SK-N-SH (cell line): ENCODE measurements at regions not wholly inside any gene's neighbourhood (a gene's known extent, or its start where the extent isn't known, plus 50 kb on each side); places are given as distances from the start of the nearest gene placed in this dataset.

Source experiments
- CTCF ChIA-PET: fragments of 300-600, 350-600 bp; formaldehyde crosslinking; extraction: SDS; loops from one replicate; lab custom pipeline; 2021; lab: Yijun Ruan, JAX
- POLR2A ChIA-PET: fragments of 350-600 bp; sonication (Branson Sonifier 250); formaldehyde crosslinking; extraction: SDS; loops from one replicate; lab custom pipeline; 2020; ENCODE audit warnings: antibody characterized with exemption, inconsistent platforms; lab: Yijun Ruan, JAX
- DNase-seq: peaks from one replicate; pipeline ENCODE4 v3.0.0; 2012
- H2AFZ ChIP-seq: fragments of 200-600 bp; sonication (generic); 2 replicates; pipeline ENCODE4 v1.8.1; 2016; ENCODE audit warnings: antibody characterized with exemption, mild to moderate bottlenecking, low read depth
- H3F3A ChIP-seq: fragments of 200-600 bp; sonication (generic); replicated peaks from 2 replicates; pipeline ENCODE3; 2016; ENCODE audit warnings: antibody characterized with exemption, mild to moderate bottlenecking; ENCODE audit not compliant: insufficient read depth
- H3K27ac ChIP-seq, 2 experiments: fragments of 200-500 bp in 1 of 2; fragments of 200-600 bp in 1 of 2; sonication (Bioruptor generic) in 1 of 2; sonication (generic), shearing (Covaris generic) in 1 of 2; 2 replicates each; pipeline versions ENCODE4 v1.5.1 to v1.6.1; 2014 to 2016; ENCODE audit warnings: low read depth in 2 of 2, inconsistent platforms in 1 of 2, low read length in 1 of 2, mild to moderate bottlenecking in 1 of 2, mixed read lengths in 1 of 2
- H3K27me3 ChIP-seq: fragments of 200-600 bp; sonication (generic), shearing (Covaris generic); 2 replicates; pipeline ENCODE4 v1.6.1; 2016; ENCODE audit warnings: mixed run types; ENCODE audit not compliant: insufficient read depth
- H3K36me3 ChIP-seq, 2 experiments: fragments of 200-500 bp in 1 of 2; fragments of 200-600 bp in 1 of 2; sonication (Bioruptor generic) in 1 of 2; sonication (generic) in 1 of 2; replicated peaks in 1 of 2; 2 replicates each; pipeline versions ENCODE3 to v1.5.1; 2014 to 2016; ENCODE audit warnings: low read length in 1 of 2, mild to moderate bottlenecking in 1 of 2; ENCODE audit not compliant: insufficient read depth in 2 of 2, control insufficient read depth in 1 of 2
- H3K4me1 ChIP-seq, 2 experiments: fragments of 200-500 bp in 1 of 2; fragments of 200-600 bp in 1 of 2; sonication (Bioruptor generic) in 1 of 2; sonication (generic), shearing (Covaris generic) in 1 of 2; 2 replicates each; pipeline versions ENCODE4 v1.5.1 to v1.6.1; 2014 to 2016; ENCODE audit warnings: low read depth in 1 of 2, low read length in 1 of 2, mixed run types in 1 of 2; ENCODE audit not compliant: insufficient read depth in 2 of 2, control insufficient read depth in 1 of 2
- H3K4me2 ChIP-seq: fragments of 200-600 bp; sonication (generic), shearing (Covaris generic); 2 replicates; pipeline ENCODE4 v1.6.1; 2017; ENCODE audit warnings: mixed run types
- H3K4me3 ChIP-seq, 2 experiments: fragments of 200-500 bp in 1 of 2; fragments of 200-600 bp in 1 of 2; sonication (Bioruptor generic) in 1 of 2; sonication (generic), shearing (Covaris generic) in 1 of 2; 2 replicates each; pipeline versions ENCODE4 v1.5.1 to v1.8.1; 2014 to 2016; ENCODE audit warnings: low read depth in 2 of 2, inconsistent platforms in 1 of 2, low read length in 1 of 2, mild to moderate bottlenecking in 1 of 2, mixed read lengths in 1 of 2, moderate library complexity in 1 of 2
- H3K79me2 ChIP-seq: fragments of 200-600 bp; sonication (generic); 2 replicates; pipeline ENCODE4 v1.8.1; 2017; ENCODE audit warnings: mild to moderate bottlenecking; ENCODE audit not compliant: insufficient read depth
- H3K9ac ChIP-seq: fragments of 200-600 bp; sonication (generic); 2 replicates; pipeline ENCODE4 v1.6.1; 2017; ENCODE audit warnings: mixed run types
- H3K9me2 ChIP-seq: fragments of 200-600 bp; sonication (generic); 2 replicates; pipeline ENCODE4 v1.6.1; 2017; ENCODE audit warnings: mixed run types
- H3K9me3 ChIP-seq: fragments of 200-600 bp; sonication (generic); 2 replicates; pipeline ENCODE4 v1.6.1; 2017; ENCODE audit warnings: mixed run types, mild to moderate bottlenecking, moderate library complexity
- H4K20me1 ChIP-seq: fragments of 200-600 bp; sonication (generic); 2 replicates; pipeline ENCODE4 v1.6.1; 2017; ENCODE audit warnings: mild to moderate bottlenecking, mixed run types; ENCODE audit not compliant: insufficient read depth
- ELF1 ChIP-seq: IDR thresholded peaks from 2 replicates; pipeline ENCODE4 v1.4.0; 2012
- EP300 ChIP-seq, 2 experiments: IDR thresholded peaks; 2 replicates each; pipeline versions ENCODE4 v1.4.0 to v1.6.1; 2012; ENCODE audit warnings: borderline replicate concordance in 1 of 2, low read depth in 1 of 2, low read length in 1 of 2
- FOXJ3 ChIP-seq: sonication (generic); formaldehyde crosslinking; IDR thresholded peaks from 2 replicates; pipeline ENCODE4 v1.5.1; 2020; ENCODE audit warnings: mild to moderate bottlenecking, missing genetic modification reagents
- GABPA ChIP-seq: IDR thresholded peaks from 2 replicates; pipeline ENCODE4 v1.4.0; 2012; ENCODE audit warnings: low read depth, mild to moderate bottlenecking
- IRF3 ChIP-seq: fragments of 150-350 bp; IDR thresholded peaks from 2 replicates; pipeline ENCODE4 v1.6.1; 2016; ENCODE audit warnings: mild to moderate bottlenecking, low read depth, low read length
- JUND ChIP-seq: IDR thresholded peaks from 2 replicates; pipeline ENCODE4 v1.4.0; 2012
- NRF1 ChIP-seq: IDR thresholded peaks from 2 replicates; pipeline ENCODE4 v1.6.1; 2012; ENCODE audit warnings: low read depth, mild to moderate bottlenecking, low read length
- PBX3 ChIP-seq: IDR thresholded peaks from 2 replicates; pipeline ENCODE4; 2012
- REST ChIP-seq: IDR thresholded peaks from 2 replicates; pipeline ENCODE4 v1.6.1; 2012; ENCODE audit warnings: mild to moderate bottlenecking, low read depth, low read length, moderate library complexity
- RFX5 ChIP-seq: IDR thresholded peaks from 2 replicates; pipeline ENCODE4 v1.6.1; 2012; ENCODE audit warnings: mild to moderate bottlenecking, improper control_type of control experiment, low read length
- USF2 ChIP-seq: fragments of 150-350 bp; IDR thresholded peaks from 2 replicates; pipeline ENCODE4 v1.6.1; 2017; ENCODE audit warnings: antibody characterized with exemption, low read length, low read depth, borderline replicate concordance
- YY1 ChIP-seq: IDR thresholded peaks from 2 replicates; pipeline ENCODE4 v1.4.0; 2012; ENCODE audit warnings: low read depth, mild to moderate bottlenecking
- ZBTB33 ChIP-seq: IDR thresholded peaks from 2 replicates; pipeline ENCODE4 v1.4.0; 2012; ENCODE audit warnings: low read depth, borderline replicate concordance
- WGBS: methylation state at CpG from one replicate; pipeline ENCODE4 v1.1.6; 2017; ENCODE audit warnings: low lambda C conversion rate; 5-methylcytosine and 5-hydroxymethylcytosine counted together

- TF ChIP-seq REST (no peak), NRF1 (no peak), GABPA (no peak), FOXJ3 (no peak), RFX5 (no peak), USF2 (no peak)
These were observed 753.5 kb upstream of the PABPC4L start (continued) for GRCh38 chr4:134955059-134955458.

GRCh38 chr4:134952775-134953174 is 751.2 kb upstream of the PABPC4L start:
- 63% methylated on average over 20 of the region's 21 CpGs for WGBS

GRCh38 chr4:134952305-134952704 is 750.7 kb upstream of the PABPC4L start:
- Histone ChIP-seq H3K27me3 (no peaks in the 10 kb centered on the region), H3K9me2 (no peaks in the 10 kb centered on the region), H2AFZ (no peak overlapping the region), H3K79me2 (no peaks in the 10 kb centered on the region), H3K27ac (no peak overlapping the region), H3F3A (no peaks in the 10 kb centered on the region), H3K9me3 (no peaks in the 10 kb centered on the region), H3K4me2 (no peak overlapping the region), H3K9ac (no peak overlapping the region), H4K20me1 (no peaks in the 10 kb centered on the region), H3K4me3 (no peak overlapping the region), H3K36me3 (no peaks in the 10 kb centered on the region), H3K4me1 (no peaks in the 10 kb centered on the region)
- ChIA-PET CTCF (no interaction called here), POLR2A (no interaction called here)
- WGBS = 20% methylated on average over 4 of the region's 13 CpGs
- no peak for DNase-seq
- TF ChIP-seq FOXJ3 (no peak), ELF1 (no peak), PBX3 (no peak), JUND (no peak), ZBTB33 (no peak), EP300 (IDR thresholded peaks at IDR 0.05; ENCODE audit: borderline replicate concordance in 1 of 2, low read depth in 1 of 2, low read length in 1 of 2) (no peak)

More at GRCh38 chr4:134952775-134953174, 751.2 kb upstream of the PABPC4L start:
- H3K79me2 ChIP-seq = no peaks in the 10 kb centered on the region
- H3F3A ChIP-seq = no peaks in the 10 kb centered on the region
- no peaks in the 10 kb centered on the region for H4K20me1 ChIP-seq
- no peak overlapping the region for H3K9ac ChIP-seq
- no peak for TF ChIP-seq FOXJ3
- TF ChIP-seq YY1 = no peak
- TF ChIP-seq IRF3 = no peak
- H3K4me2 ChIP-seq = no peak overlapping the region
- no peak overlapping the region for H2AFZ ChIP-seq
- no peaks in the 10 kb centered on the region for H3K9me3 ChIP-seq
- H3K4me3 ChIP-seq = no peak overlapping the region
- DNase-seq = no peak
- no peak overlapping the region for H3K27ac ChIP-seq
- ChIA-PET CTCF (no interaction called here), POLR2A (no interaction called here)
- no peaks in the 10 kb centered on the region for H3K9me2 ChIP-seq
- H3K36me3 ChIP-seq = no peaks in the 10 kb centered on the region
- no peaks in the 10 kb centered on the region for H3K4me1 ChIP-seq
- no peaks in the 10 kb centered on the region for H3K27me3 ChIP-seq
